Activated CD4-positive, alpha-beta memory T cell treated with anti-CD3 and anti-CD28 coated beads, Interleukin-2, amount 10 ng/mL, durations not matched to agents 7 days and 5 days (primary cell): ENCODE measurements at regions not wholly inside any gene's neighbourhood (a gene's known extent, or its start where the extent isn't known, plus 50 kb on each side); places are given as distances from the start of the nearest gene placed in this dataset.
A peak's percentile ranks its signal among the peaks of the same experiment; 100 is the strongest.

ENCODE experiments used
- CTCF ChIA-PET: fragments of 350-600 bp; sonication (Branson Sonifier 250); formaldehyde crosslinking; loops from one replicate; lab custom pipeline; 2021; ENCODE audit warnings: antibody characterized with exemption, inconsistent platforms; lab: Charles Lee
- POLR2A ChIA-PET: fragments of 350-600 bp; sonication (Branson Sonifier 250); formaldehyde crosslinking; loops from one replicate; lab custom pipeline; 2021; ENCODE audit warnings: antibody characterized with exemption; lab: Charles Lee
- DNase-seq: peaks from one replicate; pipeline ENCODE4 v3.0.0-alpha.2; 2020
- H3K27ac Mint-ChIP-seq: one replicate; pipeline ENCODE4 v1.8.0; 2021; ENCODE audit warnings: mild to moderate bottlenecking, mixed read lengths
- H3K27me3 Mint-ChIP-seq: one replicate; pipeline ENCODE4 v1.8.0; 2021; ENCODE audit warnings: mixed read lengths
- H3K36me3 Mint-ChIP-seq: one replicate; pipeline ENCODE4 v1.8.0; 2021; ENCODE audit warnings: low read depth, mixed read lengths
- H3K4me1 Mint-ChIP-seq: one replicate; pipeline ENCODE4 v1.8.0; 2021; ENCODE audit warnings: mixed read lengths
- H3K4me3 Mint-ChIP-seq: one replicate; pipeline ENCODE4 v1.8.0; 2021; ENCODE audit warnings: mild to moderate bottlenecking, mixed read lengths
- H3K9me3 Mint-ChIP-seq: one replicate; pipeline ENCODE4 v1.8.0; 2021; ENCODE audit warnings: mixed read lengths

- no peaks in the 10 kb centered on the region for H3K9me3 Mint-ChIP-seq
- H3K4me3 Mint-ChIP-seq: no peak overlapping the region
- no peaks in the 10 kb centered on the region for H3K4me1 Mint-ChIP-seq
- DNase-seq: no peak
- ChIA-PET CTCF (interaction anchor here (2.8 kb wide), 1 partner anchor 9 kb away, joined by 20 read pairs; no protein-coding TSS in a partner anchor), POLR2A (no interaction called here)
- no peaks in the 10 kb centered on the region for H3K36me3 Mint-ChIP-seq
- peaks cover 6% of the 10 kb centered on the region for H3K27me3 Mint-ChIP-seq
- no peak overlapping the region for H3K27ac Mint-ChIP-seq
Measured at GRCh38 chr1:53401813-53402745, 57.1 kb upstream of the DMRTB1 start.

- Mint-ChIP-seq H3K4me1 (no peaks in the 10 kb centered on the region), H3K27me3 (peaks cover 6% of the 10 kb centered on the region), H3K27ac (no peak overlapping the region), H3K36me3 (no peaks in the 10 kb centered on the region), H3K9me3 (no peaks in the 10 kb centered on the region), H3K4me3 (no peak overlapping the region)
- DNase-seq: no peak
- ChIA-PET CTCF (interaction anchor here (1.8 to 2.8 kb wide), 2 partner anchors 10 kb away, joined by 7 to 20 read pairs; no protein-coding TSS in a partner anchor), POLR2A (interaction anchor here (1.2 kb wide), 3 partner anchors 10 to 11 kb away, joined by 3 to 5 read pairs (median 5); no protein-coding TSS in a partner anchor)
Measured at GRCh38 chr1:53402891-53403655, 56.1 kb upstream of the DMRTB1 start.

- H3K27ac Mint-ChIP-seq: no peak overlapping the region
- H3K27me3 Mint-ChIP-seq: peaks cover 6% of the 10 kb centered on the region
- H3K9me3 Mint-ChIP-seq: no peaks in the 10 kb centered on the region
- POLR2A ChIA-PET: no interaction called here
- CTCF ChIA-PET: interaction anchor here (2.1 kb wide), 1 partner anchor 12 kb away, joined by 8 read pairs; no protein-coding TSS in a partner anchor
- no peaks in the 10 kb centered on the region for H3K36me3 Mint-ChIP-seq
- H3K4me3 Mint-ChIP-seq: no peak overlapping the region
- DNase-seq: no peak
- peaks cover 8% of the 10 kb centered on the region for H3K4me1 Mint-ChIP-seq
Measured at GRCh38 chr1:53405737-53406136, 53.5 kb upstream of the DMRTB1 start.

- Mint-ChIP-seq H3K4me3 (no peak overlapping the region), H3K36me3 (no peaks in the 10 kb centered on the region), H3K9me3 (no peaks in the 10 kb centered on the region), H3K27ac (no peak overlapping the region), H3K4me1 (peaks cover 17% of the 10 kb centered on the region), H3K27me3 (peaks cover 3% of the 10 kb centered on the region)
- CTCF ChIA-PET: interaction anchor here (2.1 kb wide), 1 partner anchor 13 kb away, joined by 8 read pairs; no protein-coding TSS in a partner anchor
- POLR2A ChIA-PET: interaction anchor here (1.0 kb wide), 1 partner anchor 9 kb away, joined by 3 read pairs; no protein-coding TSS in a partner anchor
- DNase-seq: no peak
Measured at GRCh38 chr1:53406551-53407235, 52.5 kb upstream of the DMRTB1 start.

- peak; percentile 9 for DNase-seq
- H3K4me1 Mint-ChIP-seq: peaks cover 32% of the 10 kb centered on the region
- ChIA-PET CTCF (interaction anchor here (1.2 kb wide), 1 partner anchor 130 kb away, joined by 5 read pairs; no protein-coding TSS in a partner anchor), POLR2A (interaction anchor here (0.9 kb wide), 1 partner anchor 82 kb away, joined by 3 read pairs; no protein-coding TSS in a partner anchor)
- no peak overlapping the region for H3K4me3 Mint-ChIP-seq
- no peak overlapping the region for H3K27ac Mint-ChIP-seq
- H3K9me3 Mint-ChIP-seq: no peaks in the 10 kb centered on the region
- H3K36me3 Mint-ChIP-seq: no peaks in the 10 kb centered on the region
- H3K27me3 Mint-ChIP-seq: peaks cover 3% of the 10 kb centered on the region
Measured at GRCh38 chr1:53408013-53408754, 51.0 kb upstream of the DMRTB1 start.

- H3K27ac Mint-ChIP-seq: no peak overlapping the region
- H3K9me3 Mint-ChIP-seq: no peaks in the 10 kb centered on the region
- H3K36me3 Mint-ChIP-seq: no peaks in the 10 kb centered on the region
- CTCF ChIA-PET: interaction anchor here (0.6 to 1.9 kb wide), 3 partner anchors 15 to 588 kb away, joined by 4 to 5 read pairs (median 4); no protein-coding TSS in a partner anchor
- H3K27me3 Mint-ChIP-seq: peaks cover 3% of the 10 kb centered on the region
- DNase-seq: peak; percentile 14
- H3K4me3 Mint-ChIP-seq: no peak overlapping the region
- POLR2A ChIA-PET: interaction anchor here (0.9 kb wide), 1 partner anchor 82 kb away, joined by 3 read pairs; no protein-coding TSS in a partner anchor
- H3K4me1 Mint-ChIP-seq: peaks cover 37% of the 10 kb centered on the region
Measured at GRCh38 chr1:53408755-53409129, 50.5 kb upstream of the DMRTB1 start.

- POLR2A ChIA-PET: interaction anchor here (0.9 kb wide), 1 partner anchor 83 kb away, joined by 3 read pairs; no protein-coding TSS in a partner anchor
- Mint-ChIP-seq H3K9me3 (no peaks in the 10 kb centered on the region), H3K27me3 (peaks cover under 1% of the 10 kb centered on the region), H3K4me3 (no peak overlapping the region), H3K27ac (no peak overlapping the region), H3K4me1 (peaks cover 42% of the 10 kb centered on the region), H3K36me3 (no peaks in the 10 kb centered on the region)
- peak; percentile 14 for DNase-seq
- CTCF ChIA-PET: interaction anchor here (0.6 to 1.9 kb wide), 3 partner anchors 16 to 588 kb away, joined by 4 to 5 read pairs (median 4); no protein-coding TSS in a partner anchor
Measured at GRCh38 chr1:53409233-53409632, 50.0 kb upstream of the DMRTB1 start.
